MM.1S (cell line): ENCODE measurements at regions not wholly inside any gene's neighbourhood (a gene's known extent, or its start where the extent isn't known, plus 50 kb on each side); places are given as distances from the start of the nearest gene placed in this dataset.

Experiments
- CTCF ChIP-seq: fragments of 300-600 bp; sonication (generic); IDR thresholded peaks from 2 replicates; pipeline ENCODE4 v1.5.1; 2016; ENCODE audit warnings: antibody characterized with exemption, low read length, mixed read lengths
- EZH2 ChIP-seq: fragments of 300-600 bp; sonication (generic); optimal IDR thresholded peaks from 2 replicates; pipeline ENCODE3; 2017; ENCODE audit warnings: low read depth, mild to moderate bottlenecking, antibody characterized with exemption, low read length, mixed read lengths

- TF ChIP-seq CTCF = no peak
- TF ChIP-seq EZH2 = no peak
Observed at GRCh38 chr16:85461022-85461813, 151.9 kb upstream of the GSE1 start.
